K562 (cell line): ENCODE measurements at regions not wholly inside any gene's neighbourhood (a gene's known extent, or its start where the extent isn't known, plus 50 kb on each side); places are given as distances from the start of the nearest gene placed in this dataset.

Experiments used
- ATAC-seq: fragments of 200-7000 bp; cut with Tn5 transposase; 3 replicates; pipeline ENCODE4 v1.9.1; 2020; ENCODE audit warnings: moderate library complexity
- BruUV-seq: library from RNA; stranded (reverse); fragments of 400-500 nt; replicated peaks from 2 replicates; lab custom pipeline; 2021; lab: Mats Ljungman, UMichigan
- CTCF ChIA-PET: fragments of 300-600 bp; formaldehyde crosslinking; extraction: SDS; loops from one replicate; lab custom pipeline; 2021; ENCODE audit warnings: low intra/inter-chr PET ratio; lab: Yijun Ruan, JAX
- POLR2A ChIA-PET: fragments of 300-600, 350-650 bp; sonication (Branson Sonifier 250); formaldehyde crosslinking; extraction: SDS; loops from one replicate; lab custom pipeline; 2021; ENCODE audit warnings: antibody characterized with exemption, inconsistent platforms; lab: Yijun Ruan, JAX
- DNase-seq, 4 experiments: peaks; one replicate each; pipeline versions ENCODE4 v3.0.0 to v3.0.0-alpha.2; 2011 to 2018; ENCODE audit warnings: low spot score in 3 of 4, mixed read lengths in 3 of 4; ENCODE audit errors: extremely low read depth in 1 of 4
- FAIRE-seq: peaks from 2 replicates; lab custom pipeline; 2011; peaks lifted over from hg19 to GRCh38; lab: Jason Lieb, UNC
- H2AFZ ChIP-seq: 2 replicates; pipeline ENCODE4 v1.6.0; 2011; ENCODE audit warnings: low read depth, low read length, control low read depth, inconsistent platforms
- H3K27ac ChIP-seq: fragments of 200-600 bp; 3 replicates; pipeline ENCODE4 v1.8.0; 2011; ENCODE audit warnings: low read depth, mild to moderate bottlenecking, control low read depth, inconsistent platforms, low read length, moderate library complexity, mixed read lengths; ENCODE audit errors: extremely low read depth
- H3K27me3 ChIP-seq, 2 experiments: fragments of 300-600 bp in 1 of 2; 2 replicates in 1 of 2; 3 replicates in 1 of 2; pipeline versions ENCODE4 v1.6.0 to v1.8.0; 2011; ENCODE audit warnings: inconsistent platforms in 2 of 2, low read length in 2 of 2, mild to moderate bottlenecking in 1 of 2, mixed read lengths in 1 of 2, moderate library complexity in 1 of 2; ENCODE audit not compliant: control insufficient read depth in 2 of 2, insufficient read depth in 2 of 2
- H3K36me3 ChIP-seq: fragments of 300-600 bp; 3 replicates; pipeline ENCODE4 v1.8.0; 2011; ENCODE audit warnings: mild to moderate bottlenecking, low read length, inconsistent platforms; ENCODE audit not compliant: control insufficient read depth, insufficient read depth
- H3K4me1 ChIP-seq, 2 experiments: fragments of 200-600 bp in 1 of 2; replicated peaks in 1 of 2; 2 replicates in 1 of 2; 3 replicates in 1 of 2; pipeline versions ENCODE4 v1.5.1 to v1.8.0; 2011; ENCODE audit warnings: inconsistent platforms in 2 of 2, low read length in 2 of 2, mild to moderate bottlenecking in 1 of 2, mixed read lengths in 1 of 2, moderate library complexity in 1 of 2; ENCODE audit not compliant: control insufficient read depth in 2 of 2, insufficient read depth in 2 of 2
- H3K4me2 ChIP-seq: 2 replicates; pipeline ENCODE4 v1.6.1; 2011; ENCODE audit warnings: low read length, control low read depth, inconsistent platforms, mixed read lengths; ENCODE audit not compliant: insufficient read depth
- H3K4me3 ChIP-seq: fragments of 200-600 bp; sonication (generic), shearing (Covaris generic); 2 replicates; pipeline ENCODE4 v1.5.1; 2016; ENCODE audit warnings: control low read depth, inconsistent platforms
- H3K79me2 ChIP-seq: fragments of 200-600 bp; 3 replicates; pipeline ENCODE4 v1.8.0; 2011; ENCODE audit warnings: low read length, inconsistent platforms; ENCODE audit not compliant: control insufficient read depth, insufficient read depth
- H3K9ac ChIP-seq, 2 experiments: 2 replicates each; pipeline versions ENCODE4 v1.6.0 to v1.6.1; 2011; ENCODE audit warnings: low read depth in 2 of 2, low read length in 2 of 2, control low read depth in 1 of 2, inconsistent platforms in 1 of 2, mild to moderate bottlenecking in 1 of 2, mixed read lengths in 1 of 2; ENCODE audit not compliant: insufficient read depth in 1 of 2
- H3K9me1 ChIP-seq: one replicate; pipeline ENCODE4 v1.6.0; 2011; ENCODE audit warnings: inconsistent platforms, mild to moderate bottlenecking, low read length, moderate library complexity; ENCODE audit not compliant: control insufficient read depth, insufficient read depth
- H3K9me3 ChIP-seq: replicated peaks from 2 replicates; pipeline ENCODE4 v1.5.1; 2011; ENCODE audit warnings: low read depth, low read length, inconsistent platforms; ENCODE audit not compliant: control insufficient read depth, insufficient read depth
- H4K20me1 ChIP-seq: replicated peaks from 2 replicates; pipeline ENCODE4 v1.6.1; 2011; ENCODE audit warnings: low read length, inconsistent platforms, mixed read lengths; ENCODE audit not compliant: control insufficient read depth, insufficient read depth
- ARHGAP35 ChIP-seq: fragments of 450-650 bp; IDR thresholded peaks from 2 replicates; pipeline ENCODE4 v1.6.1; 2018; ENCODE audit not compliant: partially characterized antibody
- ATF7 ChIP-seq: fragments of 450-650 bp; IDR thresholded peaks from 2 replicates; pipeline ENCODE4 v1.7.1; 2014; ENCODE audit warnings: mild to moderate bottlenecking, moderate library complexity
- CEBPB ChIP-seq: fragments of 450-650 bp; IDR thresholded peaks from 2 replicates; pipeline ENCODE4 v1.6.1; 2016; ENCODE audit warnings: missing genetic modification characterization, missing compliant biosample characterization
- ERF ChIP-seq: fragments of 450-650 bp; formaldehyde crosslinking; IDR thresholded peaks from 2 replicates; pipeline ENCODE4 v1.4.0; 2020; ENCODE audit warnings: mild to moderate bottlenecking, mixed read lengths
- FOXM1 ChIP-seq, 2 experiments: fragments of 450-650 bp in 1 of 2; sonication (generic) in 1 of 2; formaldehyde crosslinking in 1 of 2; IDR thresholded peaks; 2 replicates each; pipeline versions ENCODE4 v1.6.1 to v1.9.0; 2017 to 2022; ENCODE audit warnings: low read depth in 2 of 2, mild to moderate bottlenecking in 2 of 2, missing genetic modification reagents in 1 of 2, moderate library complexity in 1 of 2
- LARP7 ChIP-seq: fragments of 450-650 bp; IDR thresholded peaks from 2 replicates; pipeline ENCODE4 v1.6.1; 2016
- LCOR ChIP-seq: sonication (generic); formaldehyde crosslinking; IDR thresholded peaks from 2 replicates; pipeline ENCODE4 v1.8.0; 2022; ENCODE audit warnings: mild to moderate bottlenecking, missing genetic modification reagents
- NFATC3 ChIP-seq: fragments of 450-650 bp; IDR thresholded peaks from 2 replicates; pipeline ENCODE4 v1.6.1; 2017; ENCODE audit warnings: mild to moderate bottlenecking
- PML ChIP-seq: IDR thresholded peaks from 2 replicates; pipeline ENCODE4 v1.6.1; 2012; ENCODE audit warnings: low read length, inconsistent platforms
- POU5F1 ChIP-seq: fragments of 150-350 bp; IDR thresholded peaks from 2 replicates; pipeline ENCODE4 v1.6.1; 2014; ENCODE audit warnings: borderline replicate concordance, low read length, low read depth, mild to moderate bottlenecking; ENCODE audit not compliant: partially characterized antibody
- PTBP1 ChIP-seq: fragments of 200-400 bp; formaldehyde crosslinking; IDR thresholded peaks from 2 replicates; pipeline ENCODE4 v1.6.1; 2017; ENCODE audit warnings: low read depth, low read length
- RUNX1 ChIP-seq: sonication (generic); IDR thresholded peaks from 2 replicates; pipeline ENCODE4 v1.6.1; 2016; ENCODE audit warnings: antibody characterized with exemption, low read depth
- SMARCE1 ChIP-seq: fragments of 450-650 bp; IDR thresholded peaks from 2 replicates; pipeline ENCODE4 v1.7.1; 2016; ENCODE audit warnings: mild to moderate bottlenecking
- TRIM24 ChIP-seq, 2 experiments: fragments of 450-650 bp; IDR thresholded peaks; 2 replicates each; pipeline ENCODE4 v1.6.1; 2016
- U2AF1 ChIP-seq: fragments of 200-400 bp; formaldehyde crosslinking; optimal IDR thresholded peaks from 2 replicates; pipeline ENCODE3; 2017; ENCODE audit warnings: mild to moderate bottlenecking, low read depth, low read length, moderate library complexity
- ZBTB1 ChIP-seq: sonication (generic); formaldehyde crosslinking; IDR thresholded peaks from 2 replicates; pipeline ENCODE4 v1.8.1; 2023; ENCODE audit warnings: missing genetic modification reagents, low read depth, mild to moderate bottlenecking, borderline replicate concordance
- ZFX ChIP-seq: sonication (generic); formaldehyde crosslinking; IDR thresholded peaks from 2 replicates; pipeline ENCODE4 v1.8.0; 2022; ENCODE audit warnings: mild to moderate bottlenecking, missing genetic modification reagents, moderate library complexity
- ZNF232 ChIP-seq: sonication (generic); formaldehyde crosslinking; IDR thresholded peaks from 2 replicates; pipeline ENCODE4 v1.8.0; 2022; ENCODE audit warnings: mild to moderate bottlenecking, missing genetic modification reagents
- ZNF551 ChIP-seq: fragments of 250-450 bp; sonication (Bioruptor Pico); IDR thresholded peaks from 2 replicates; pipeline ENCODE4 v1.5.0; 2021; ENCODE audit warnings: mild to moderate bottlenecking, moderate library complexity
- ZNF561 ChIP-seq: fragments of 450-650 bp; formaldehyde crosslinking; conservative IDR thresholded peaks from 2 replicates; pipeline ENCODE4 v1.4.0; 2020; ENCODE audit warnings: mild to moderate bottlenecking, moderate library complexity
- WGBS: fragments of 100-300 bp; shearing (Covaris generic); methylation state at CpG from one replicate; pipeline ENCODE4 v1.1.6; 2016; ENCODE audit warnings: low coverage, mixed read lengths; ENCODE audit not compliant: insufficient coverage; ENCODE audit errors: missing lambda C conversion rate; 5-methylcytosine and 5-hydroxymethylcytosine counted together
- in situ Hi-C: fragments of 300-500 bp; cut with MboI; formaldehyde crosslinking; loops from 4 replicates; pipeline ENCODE4 v1.15.0; 2018; ENCODE audit warnings: inconsistent platforms, mixed read lengths
- intact Hi-C: fragments of 100-400 bp; cut with micrococcal nuclease; formaldehyde crosslinking; loops from 2 replicates; pipeline ENCODE4 v1.14.2; 2022
- TF ChIP-seq, protein P1 (sequence below): fragments of 450-650 bp; IDR thresholded peaks from 2 replicates; pipeline ENCODE4 v1.6.1; 2017; ENCODE audit warnings: mild to moderate bottlenecking, moderate library complexity
- TF ChIP-seq, protein P2 (sequence below): fragments of 250-450 bp; sonication (Bioruptor Pico); IDR thresholded peaks from 2 replicates; pipeline ENCODE4 v1.4.0; 2020; ENCODE audit warnings: mild to moderate bottlenecking, moderate library complexity

DNA sequence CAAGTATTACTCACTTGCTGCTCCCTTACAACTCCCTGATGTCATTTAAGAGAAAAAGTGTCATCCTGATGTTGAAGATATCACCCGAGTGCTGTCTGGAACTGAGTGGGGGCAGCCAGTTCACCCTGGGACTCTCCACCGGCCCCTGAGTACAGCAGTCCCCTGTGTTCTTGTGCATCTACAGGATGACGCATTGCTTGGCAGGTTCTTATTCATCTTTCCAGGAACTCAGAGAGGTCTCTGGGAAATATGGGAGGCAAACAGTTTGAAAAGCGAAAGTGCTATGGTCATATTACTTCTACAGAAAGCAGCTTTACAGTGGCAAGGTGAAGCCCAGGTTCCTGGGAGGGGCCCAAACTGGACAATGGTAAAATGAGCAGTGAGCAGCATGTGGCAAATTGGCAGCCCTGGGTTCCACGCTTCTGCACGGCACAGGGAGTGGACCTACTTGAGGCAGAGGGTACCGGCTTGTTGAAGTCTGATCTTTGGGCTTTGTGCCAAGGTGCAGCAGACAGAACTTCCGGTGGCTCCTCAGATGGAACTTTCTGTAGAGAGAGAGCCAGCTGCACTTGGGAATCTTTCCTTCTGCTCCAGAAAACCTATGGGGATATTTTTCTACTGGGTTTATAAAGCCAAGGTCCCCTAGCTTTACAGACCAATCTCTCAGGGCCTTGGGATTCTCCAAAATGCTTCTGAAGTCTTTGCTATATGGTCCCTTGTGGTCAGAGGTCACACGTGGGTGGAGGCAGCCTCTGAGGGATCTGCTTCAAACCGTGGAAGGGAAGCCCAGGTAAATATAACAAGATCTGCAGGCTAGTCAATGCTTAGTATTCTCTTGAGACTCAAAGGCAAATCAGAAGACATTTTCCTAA, 128.3 kb downstream of the MAP3K7 start:
- H3K27ac ChIP-seq = peak overlapping the region; percentile 92
- peaks cover 20 to 56% of the 10 kb centered on the region in 2 experiments for H3K4me1 ChIP-seq
- H2AFZ ChIP-seq = peak overlapping the region; percentile 94
- H3K9me3 ChIP-seq = no peaks in the 10 kb centered on the region
- H3K4me3 ChIP-seq = peak overlapping the region; percentile 20; the same call in 1 of the 2 replicates
- BruUV-seq = TSS peak; percentile 91
- POLR2A ChIA-PET = interaction anchor here (0.6 to 2.0 kb wide), 6 partner anchors 9 to 81 kb away, joined by 3 to 7 read pairs (median 4); no protein-coding TSS in a partner anchor
- H3K36me3 ChIP-seq = no peaks in the 10 kb centered on the region
- no peaks in the 10 kb centered on the region for H3K9me1 ChIP-seq
- H3K4me2 ChIP-seq = peak overlapping the region; percentile 84
- CTCF ChIA-PET = no interaction called here
- WGBS = 0% methylated on average over 10 of the region's 10 CpGs
- DNase-seq (peak; percentile 78 to 95 (median 85)), FAIRE-seq (peak; percentile 97), ATAC-seq (peak; percentile 90)
- H3K9ac ChIP-seq = peak overlapping the region; percentile 76 to 88; a peak in 3 of 4 replicates
- H4K20me1 ChIP-seq = no peaks in the 10 kb centered on the region
- intact Hi-C loops = loop anchor here (1.0 kb wide), 1 partner anchor 55 kb away; no protein-coding TSS in a partner anchor
- no peaks in the 10 kb centered on the region for H3K79me2 ChIP-seq
- no peaks in the 10 kb centered on the region for H3K27me3 ChIP-seq
- in situ Hi-C loops = no loop called here
- no peak for TF ChIP-seq NFATC3
- 0 out of 2 replicates have a peak, but pooled peaks have one; percentile 26 for TF ChIP-seq LCOR (CRISPR knock-in tag)
- TF ChIP-seq FOXM1 (IDR thresholded peaks at IDR 0.05; ENCODE audit: low read depth) = no peak
- no peak for TF ChIP-seq FOXM1 (CRISPR knock-in tag; IDR thresholded peaks at IDR 0.05; ENCODE audit: low read depth)
- TF ChIP-seq, protein P1, sequence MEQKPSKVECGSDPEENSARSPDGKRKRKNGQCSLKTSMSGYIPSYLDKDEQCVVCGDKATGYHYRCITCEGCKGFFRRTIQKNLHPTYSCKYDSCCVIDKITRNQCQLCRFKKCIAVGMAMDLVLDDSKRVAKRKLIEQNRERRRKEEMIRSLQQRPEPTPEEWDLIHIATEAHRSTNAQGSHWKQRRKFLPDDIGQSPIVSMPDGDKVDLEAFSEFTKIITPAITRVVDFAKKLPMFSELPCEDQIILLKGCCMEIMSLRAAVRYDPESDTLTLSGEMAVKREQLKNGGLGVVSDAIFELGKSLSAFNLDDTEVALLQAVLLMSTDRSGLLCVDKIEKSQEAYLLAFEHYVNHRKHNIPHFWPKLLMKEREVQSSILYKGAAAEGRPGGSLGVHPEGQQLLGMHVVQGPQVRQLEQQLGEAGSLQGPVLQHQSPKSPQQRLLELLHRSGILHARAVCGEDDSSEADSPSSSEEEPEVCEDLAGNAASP = no peak
- no peak for TF ChIP-seq ARHGAP35
- 0 out of 2 replicates have a peak, but pooled peaks have one; percentile 18 for TF ChIP-seq ERF (CRISPR knock-in tag)
- TF ChIP-seq LARP7 = no peak
- no peak for TF ChIP-seq CEBPB
- no peak for TF ChIP-seq ZFX (CRISPR knock-in tag)
- no peak for TF ChIP-seq ZNF232 (CRISPR knock-in tag)
- peak; percentile 43 to 71 for TF ChIP-seq TRIM24 (IDR thresholded peaks at IDR 0.05)
- no peak for TF ChIP-seq U2AF1
- no peak; the same call in 1 of the 2 replicates for TF ChIP-seq PML
- no peak for TF ChIP-seq ZNF551
- TF ChIP-seq ZNF561 (CRISPR knock-in tag) = 0 out of 2 replicates have a peak, but pooled peaks have one; percentile 39
- no peak for TF ChIP-seq POU5F1
- TF ChIP-seq ATF7 = peak; percentile 97
- no peak for TF ChIP-seq PTBP1
- TF ChIP-seq, protein P2, sequence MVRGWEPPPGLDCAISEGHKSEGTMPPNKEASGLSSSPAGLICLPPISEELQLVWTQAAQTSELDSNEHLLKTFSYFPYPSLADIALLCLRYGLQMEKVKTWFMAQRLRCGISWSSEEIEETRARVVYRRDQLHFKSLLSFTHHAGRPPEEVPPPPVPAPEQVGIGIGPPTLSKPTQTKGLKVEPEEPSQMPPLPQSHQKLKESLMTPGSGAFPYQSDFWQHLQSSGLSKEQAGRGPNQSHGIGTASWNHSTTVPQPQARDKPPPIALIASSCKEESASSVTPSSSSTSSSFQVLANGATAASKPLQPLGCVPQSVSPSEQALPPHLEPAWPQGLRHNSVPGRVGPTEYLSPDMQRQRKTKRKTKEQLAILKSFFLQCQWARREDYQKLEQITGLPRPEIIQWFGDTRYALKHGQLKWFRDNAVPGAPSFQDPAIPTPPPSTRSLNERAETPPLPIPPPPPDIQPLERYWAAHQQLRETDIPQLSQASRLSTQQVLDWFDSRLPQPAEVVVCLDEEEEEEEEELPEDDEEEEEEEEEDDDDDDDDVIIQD = no peak
- peak; percentile 85 for TF ChIP-seq SMARCE1
- no peak for TF ChIP-seq ZBTB1 (CRISPR knock-in tag)
- no peak for TF ChIP-seq RUNX1
